MV-4-11 (cell line): ENCODE measurements at regions not wholly inside any gene's neighbourhood (a gene's known extent, or its start where the extent isn't known, plus 50 kb on each side); places are given as distances from the start of the nearest gene placed in this dataset.

Experiments used
- DNase-seq: peaks from one replicate; lab custom pipeline; 2025; lab: John Stamatoyannopoulos, UW

DNA sequence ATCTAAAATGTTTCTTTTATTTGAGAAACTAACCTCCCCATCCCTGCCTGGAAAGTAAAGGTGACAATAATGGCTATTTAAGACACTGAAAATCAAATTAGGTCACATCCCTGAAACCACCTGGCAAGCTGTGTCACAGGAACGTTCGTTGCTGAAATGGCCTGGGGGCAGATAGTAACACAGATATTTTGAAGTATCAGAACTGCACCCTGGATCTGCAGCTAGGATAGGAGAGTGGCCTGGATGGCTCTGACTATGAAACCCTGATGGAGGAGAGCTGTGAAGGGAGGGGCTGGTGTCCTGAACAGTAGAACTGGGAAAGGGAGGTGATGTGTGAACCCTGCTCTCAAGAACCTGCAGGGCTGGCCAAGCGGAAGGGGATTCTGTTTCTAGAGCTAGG lies 648.3 kb upstream of the CFAP20DC start:
- no peak for DNase-seq

DNA sequence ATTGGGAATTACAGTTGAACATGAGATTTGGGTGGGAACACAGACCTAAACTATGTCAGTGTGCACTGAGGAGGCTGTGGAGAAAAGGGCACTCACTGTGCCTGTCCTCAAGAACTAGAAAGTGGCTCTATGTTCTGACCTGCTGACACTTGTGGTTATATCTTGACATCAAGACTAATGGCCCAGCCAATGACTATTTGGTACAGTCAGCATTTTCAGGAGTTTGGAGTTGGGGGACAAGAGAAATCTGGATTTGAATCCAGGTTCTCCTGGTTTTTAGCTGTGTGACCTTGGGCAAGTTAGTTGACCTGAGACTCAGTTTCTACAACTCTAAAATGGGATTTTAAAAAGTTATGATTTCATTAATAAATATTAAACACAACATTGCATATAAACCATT lies 647.0 kb upstream of the CFAP20DC start:
- DNase-seq = no peak

DNA sequence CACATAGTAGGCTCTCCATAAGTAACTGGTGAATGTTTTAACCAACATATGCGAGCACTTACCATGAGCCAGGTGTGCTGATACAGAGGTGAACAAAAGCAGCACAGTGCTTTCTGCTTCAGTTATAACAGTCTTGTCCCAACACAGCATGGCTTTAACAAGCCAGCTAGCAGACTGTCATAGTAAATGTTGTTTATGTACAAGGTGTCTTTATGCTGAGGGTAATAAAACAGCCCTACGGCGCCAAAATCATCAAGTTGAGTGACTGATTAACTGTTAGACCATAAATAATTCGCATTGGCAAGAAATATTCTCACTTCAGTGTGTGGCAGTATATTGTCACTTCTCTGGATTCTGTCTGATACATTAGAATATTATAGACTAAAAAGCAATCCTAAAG lies 646.0 kb upstream of the CFAP20DC start:
- DNase-seq = no peak

DNA sequence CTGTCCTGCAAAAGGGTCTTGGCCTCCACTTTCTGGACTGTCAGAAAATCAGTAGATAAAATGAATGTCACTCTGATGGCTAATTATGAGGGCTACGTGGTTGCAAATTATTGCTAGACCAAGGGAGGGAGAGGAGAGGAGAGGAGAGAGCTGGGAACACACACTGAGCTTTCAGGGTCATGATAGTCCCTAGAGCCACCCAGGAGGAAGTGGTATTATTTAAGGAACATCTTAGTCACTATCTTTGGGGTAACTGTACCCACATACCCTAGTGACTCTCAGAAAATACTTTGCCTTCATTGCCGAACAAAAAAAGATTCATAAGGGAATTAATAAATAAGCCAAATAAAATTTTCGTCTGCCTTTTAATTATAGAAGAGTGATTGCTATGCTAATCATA lies 642.3 kb upstream of the CFAP20DC start:
- peak; percentile 22 for DNase-seq

DNA sequence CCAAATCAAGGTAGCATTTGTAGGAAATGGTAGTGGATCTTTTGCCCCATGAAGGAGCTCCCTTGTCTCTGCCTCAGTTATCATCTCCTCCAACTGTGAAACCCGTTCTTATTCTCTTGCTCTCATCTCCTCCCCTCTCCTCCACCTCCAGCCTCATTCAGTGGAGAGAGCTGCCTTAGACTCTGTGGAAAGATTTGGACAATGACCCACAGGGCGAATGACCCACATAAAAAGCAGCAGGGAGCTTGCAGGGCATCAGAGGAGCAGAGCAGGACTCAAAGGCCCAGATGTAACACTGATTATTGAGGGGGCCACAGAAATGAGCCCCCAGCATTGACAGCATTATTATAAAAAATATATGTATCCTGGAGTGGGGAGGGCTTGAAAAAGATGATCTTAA lies 641.1 kb upstream of the CFAP20DC start:
- DNase-seq = no peak

DNA sequence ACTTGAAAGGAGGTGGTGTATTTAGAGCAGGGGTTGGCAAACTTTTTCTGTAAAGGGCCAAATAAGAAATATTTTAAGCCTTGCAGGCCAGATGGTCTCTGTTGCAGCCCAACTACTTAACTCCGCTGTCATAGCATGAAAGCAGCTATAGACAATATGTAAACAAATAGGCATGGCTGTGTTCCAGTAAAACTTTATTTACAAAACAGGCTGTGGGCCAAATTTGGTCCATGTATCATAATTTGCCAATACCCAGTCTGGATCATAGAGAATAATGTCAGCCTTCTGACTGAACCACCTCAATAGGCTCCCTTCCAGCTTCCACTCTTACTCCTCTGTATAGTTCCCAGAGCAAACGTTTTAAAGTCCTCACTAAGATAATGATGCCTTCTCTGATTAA lies 638.8 kb upstream of the CFAP20DC start:
- DNase-seq = no peak

DNA sequence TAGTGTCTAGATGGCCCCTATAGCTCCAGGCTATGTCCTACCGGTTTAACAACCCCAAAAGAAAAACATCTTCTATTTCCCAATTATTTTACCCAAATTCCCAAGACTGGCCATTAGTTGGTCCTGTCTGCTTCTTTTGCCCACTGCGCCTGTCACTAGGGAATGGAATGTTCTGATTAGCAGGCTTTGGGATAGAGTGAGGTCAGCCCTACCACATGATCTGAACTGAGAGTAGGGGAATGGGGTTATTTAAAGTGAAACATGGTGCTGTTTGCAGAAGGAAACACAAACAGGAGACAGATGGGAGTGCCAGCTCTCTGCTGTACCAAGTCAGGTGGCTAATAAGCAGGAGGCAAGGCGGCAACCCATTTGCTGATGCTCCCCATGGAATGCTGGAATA lies 635.6 kb upstream of the CFAP20DC start:
- no peak for DNase-seq

DNA sequence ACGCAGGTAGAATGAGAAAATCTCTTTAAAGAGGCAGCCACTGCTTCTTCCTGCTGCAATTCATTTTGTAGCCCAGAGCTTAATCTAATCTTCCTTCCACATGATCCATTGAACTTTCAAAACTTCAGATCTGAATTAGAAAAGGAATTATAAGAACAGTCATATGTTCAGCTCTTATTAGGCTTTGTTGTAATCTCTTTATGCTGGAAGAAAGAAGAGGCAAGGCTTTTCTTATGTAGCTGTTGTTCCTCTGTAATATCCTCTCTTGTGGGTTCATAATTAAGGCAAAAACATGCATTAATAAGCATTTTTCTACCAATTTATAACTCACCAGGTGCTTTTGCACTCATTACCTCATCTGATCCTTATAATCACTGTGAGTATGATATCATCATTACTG lies 634.9 kb upstream of the CFAP20DC start:
- DNase-seq = no peak

DNA sequence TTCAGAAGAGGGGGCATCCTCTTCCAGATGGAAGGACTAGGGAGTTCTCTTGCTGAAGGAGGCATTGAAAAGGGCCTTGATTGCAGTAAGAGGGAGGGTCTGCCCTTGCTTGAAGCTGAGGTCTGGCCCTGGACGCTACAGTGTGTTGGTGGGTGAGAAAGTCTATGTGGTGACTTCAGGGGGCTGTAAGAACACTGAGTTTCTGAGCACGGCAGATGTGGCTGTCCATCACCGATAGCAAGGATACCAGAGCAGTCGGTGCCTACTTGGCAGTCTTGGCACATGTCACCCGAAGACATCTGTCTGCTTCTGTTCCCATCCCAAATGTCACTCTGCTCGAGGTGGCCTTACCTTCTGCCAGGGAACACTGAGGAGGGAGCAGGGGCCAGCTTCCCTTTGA lies 631.1 kb upstream of the CFAP20DC start:
- DNase-seq = no peak

DNA sequence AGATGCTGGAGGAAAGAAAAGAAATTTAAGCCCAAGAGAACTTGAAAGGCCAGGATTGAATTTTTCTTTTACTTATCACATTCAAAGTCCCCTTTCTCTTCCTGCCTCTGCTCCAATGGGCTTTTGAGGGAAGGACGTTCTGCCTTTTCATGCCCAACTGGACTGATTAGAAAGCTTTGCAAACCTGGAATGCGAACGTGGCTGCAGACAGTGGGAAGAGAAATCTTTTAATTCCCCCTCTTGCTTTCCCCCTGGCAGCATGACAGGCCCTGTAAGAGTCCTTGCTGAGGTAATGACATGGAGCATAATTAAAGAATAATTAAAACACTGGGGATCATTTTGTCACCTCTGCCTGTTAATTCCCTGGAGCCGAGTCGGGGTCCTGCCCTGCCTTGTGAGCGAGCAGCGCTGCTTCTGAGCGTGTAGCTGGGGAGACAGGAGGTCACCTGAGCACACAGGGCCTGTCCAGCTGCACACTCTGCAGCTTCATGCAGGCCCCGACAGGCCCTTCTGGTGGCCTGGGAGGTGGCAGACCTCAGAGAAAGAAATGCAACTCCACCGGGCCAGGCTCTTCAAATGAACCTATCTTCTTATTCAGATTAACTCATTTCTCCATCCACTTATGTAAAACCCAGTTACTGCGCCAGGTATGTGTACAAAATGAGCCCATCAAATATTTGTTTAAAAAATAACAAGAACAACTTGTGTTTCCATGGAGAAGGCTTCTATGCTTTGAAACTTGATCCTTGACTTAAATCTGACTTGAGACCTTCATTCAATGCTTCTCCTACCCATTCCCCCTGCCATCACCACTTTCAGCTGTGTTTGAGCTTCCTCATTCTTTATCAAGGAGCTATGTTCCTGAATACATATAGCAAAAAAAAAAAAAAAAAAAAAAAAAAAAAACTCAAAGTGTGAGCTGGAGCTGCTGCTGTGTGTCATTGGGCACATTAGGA lies 628.2 kb upstream of the CFAP20DC start:
- no peak for DNase-seq

DNA sequence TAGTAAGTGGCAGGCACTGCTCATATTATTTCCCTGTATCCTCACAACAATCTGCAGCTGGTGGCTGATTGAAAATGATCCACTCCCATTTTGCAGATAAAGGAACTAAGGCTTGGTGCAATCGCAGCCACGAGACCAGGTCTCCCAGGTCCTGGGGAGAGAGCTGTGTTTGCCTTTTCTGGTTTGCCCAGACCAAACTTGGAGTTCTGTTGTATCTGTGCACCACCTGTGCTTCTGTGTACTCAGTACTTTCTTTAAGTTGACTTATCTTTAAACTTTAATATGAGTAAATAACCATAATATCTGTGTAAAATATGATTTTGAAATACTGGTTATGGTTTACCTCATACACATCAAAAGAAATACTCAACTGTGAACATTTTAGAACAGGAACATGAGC lies 625.7 kb upstream of the CFAP20DC start:
- DNase-seq = no peak

DNA sequence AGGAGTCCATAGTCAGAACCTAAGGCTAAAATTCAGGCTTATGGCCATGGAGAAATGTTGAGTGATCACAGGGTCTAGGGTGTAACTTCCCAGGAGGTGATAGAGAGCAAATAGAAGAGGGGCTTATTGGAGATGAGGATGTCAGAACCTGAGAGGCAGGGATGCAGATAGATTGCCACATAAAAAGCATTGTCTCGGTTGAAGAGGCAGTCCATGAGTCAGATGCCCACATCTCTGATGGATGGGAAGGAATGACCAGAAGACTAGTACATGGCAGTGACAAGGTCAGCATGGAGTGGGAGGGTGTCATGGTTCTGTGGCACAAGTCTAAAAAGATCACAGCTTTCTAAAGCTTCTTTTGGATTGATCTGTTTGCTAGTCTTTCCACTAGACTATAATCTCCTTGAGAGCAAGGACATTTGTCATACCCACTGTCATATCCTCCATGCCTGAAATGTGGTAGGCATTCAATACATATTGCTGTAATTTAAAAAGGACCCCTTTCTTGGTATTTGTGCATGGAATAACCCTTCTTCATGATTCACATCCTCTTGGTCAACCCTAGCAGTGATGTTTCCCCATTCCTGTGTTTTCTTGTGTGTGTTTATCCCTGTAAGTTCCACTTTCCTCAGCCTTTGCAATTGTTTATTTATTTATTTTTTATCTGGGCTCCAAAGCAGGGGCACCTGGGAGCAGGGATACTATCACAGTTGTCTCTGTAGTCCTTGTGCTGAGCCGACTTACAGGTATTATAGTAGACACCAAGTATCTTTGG lies 613.4 kb upstream of the CFAP20DC start:
- no peak for DNase-seq

DNA sequence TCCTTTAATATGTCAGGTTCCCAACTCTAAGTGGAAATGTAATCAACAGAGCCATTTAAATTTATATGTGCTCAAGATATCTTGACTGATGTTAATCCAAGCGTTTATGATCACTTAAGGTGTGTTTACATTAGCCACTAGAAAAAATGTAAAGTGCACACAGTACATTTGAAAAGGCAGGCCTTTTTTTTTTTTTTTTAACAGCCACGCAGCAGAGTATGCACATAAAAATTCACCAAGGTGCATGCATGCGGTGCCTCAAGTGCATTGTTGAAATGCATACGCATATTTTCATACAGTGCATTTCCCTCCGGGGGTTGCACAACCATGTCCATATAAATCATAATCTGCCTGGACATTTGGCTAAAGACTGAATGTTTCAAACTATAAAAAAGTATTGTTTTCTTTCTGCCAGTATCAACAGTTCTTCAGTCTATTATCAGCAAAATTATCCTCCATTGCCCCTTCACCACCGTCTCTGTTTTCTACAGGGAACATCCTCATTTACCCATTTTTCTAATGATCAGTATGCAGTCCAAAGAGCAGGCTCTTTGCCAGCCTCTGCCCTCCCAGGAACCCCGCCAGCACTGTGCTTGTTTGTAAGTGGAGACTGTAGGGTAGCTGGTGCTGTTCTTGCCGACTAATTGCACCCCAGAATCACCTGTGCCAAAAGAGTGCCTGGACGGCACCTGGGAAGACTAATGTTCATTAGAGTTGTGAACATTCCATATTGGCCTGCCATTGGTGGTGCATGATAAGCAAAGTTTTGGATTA lies 611.2 kb upstream of the CFAP20DC start:
- DNase-seq = no peak

DNA sequence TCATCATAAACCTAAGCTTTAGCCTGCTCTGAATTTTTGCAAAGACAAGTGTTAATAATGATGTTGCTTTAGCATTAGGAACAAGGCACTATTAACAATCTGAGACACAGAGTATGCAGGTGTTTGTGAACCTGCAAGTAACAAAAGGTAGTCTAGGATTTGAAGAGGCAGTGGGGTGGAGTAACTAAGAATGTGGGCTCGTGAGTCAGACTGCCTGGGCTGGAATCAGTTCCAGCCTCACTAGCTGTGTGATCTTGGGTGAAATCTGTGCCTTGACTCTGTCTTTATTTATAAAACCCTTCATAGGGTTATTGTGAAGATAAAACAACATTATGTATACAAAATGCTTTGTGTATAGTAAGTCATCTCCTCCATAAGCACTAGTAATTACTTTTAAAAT lies 610.6 kb upstream of the CFAP20DC start:
- no peak for DNase-seq

DNA sequence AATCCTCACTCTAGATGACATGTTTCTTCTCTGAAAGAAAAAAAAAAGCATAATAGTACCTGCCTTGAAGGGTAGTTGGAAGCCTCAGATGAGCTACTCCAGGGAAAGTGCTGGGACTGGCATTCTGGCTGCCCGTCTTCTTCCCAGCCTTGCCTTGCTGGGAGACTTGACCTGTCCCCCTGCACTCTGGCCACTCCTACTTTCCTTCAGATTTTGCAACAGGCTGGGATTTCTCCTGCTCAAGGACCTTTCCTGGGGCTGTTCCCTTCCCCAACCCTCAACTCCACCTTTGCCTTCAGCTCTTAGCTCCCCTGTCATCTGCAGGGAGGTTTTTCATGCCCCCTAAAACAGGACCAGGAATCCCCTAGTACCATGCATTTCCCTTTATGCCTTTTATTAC lies 609.9 kb upstream of the CFAP20DC start:
- DNase-seq = no peak

DNA sequence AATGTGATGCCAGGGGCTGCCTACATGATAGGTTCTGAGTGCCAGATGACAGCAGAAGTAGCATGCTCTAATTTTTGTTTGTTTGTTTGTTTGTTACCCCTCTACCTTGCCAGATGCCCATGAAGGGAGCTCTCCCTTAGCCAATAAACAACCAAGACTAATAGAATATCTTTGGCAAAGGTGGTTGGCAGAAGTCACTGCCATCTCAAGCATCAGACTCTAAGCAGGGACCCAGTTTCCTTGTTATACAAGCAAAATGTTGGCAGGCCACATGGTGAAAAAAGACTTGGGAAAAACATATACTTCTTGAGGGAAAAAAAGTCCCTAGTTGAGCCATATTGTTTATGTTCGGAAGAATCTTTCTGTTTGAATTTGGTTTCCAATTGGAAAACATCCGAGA lies 609.0 kb upstream of the CFAP20DC start:
- no peak for DNase-seq

DNA sequence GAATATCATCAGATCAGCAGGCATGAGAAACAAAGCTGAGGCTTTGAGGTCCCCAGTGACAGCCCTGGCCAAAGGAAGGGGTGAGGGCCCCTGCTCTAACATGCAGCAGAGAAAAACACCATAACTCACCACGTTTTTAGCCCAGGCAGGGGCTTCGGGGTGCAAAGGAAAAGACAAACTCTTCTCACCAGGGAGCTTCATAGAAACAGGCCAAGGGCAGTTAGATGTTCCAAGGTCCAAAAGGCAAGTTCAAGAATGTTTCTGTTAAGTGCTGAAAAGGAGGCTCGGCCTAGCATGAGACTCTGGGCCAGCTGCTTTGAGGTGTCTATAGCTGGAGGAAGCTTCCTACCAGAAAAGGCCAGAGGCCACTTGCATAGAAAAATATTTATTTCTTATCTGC lies 608.4 kb upstream of the CFAP20DC start:
- DNase-seq = no peak

DNA sequence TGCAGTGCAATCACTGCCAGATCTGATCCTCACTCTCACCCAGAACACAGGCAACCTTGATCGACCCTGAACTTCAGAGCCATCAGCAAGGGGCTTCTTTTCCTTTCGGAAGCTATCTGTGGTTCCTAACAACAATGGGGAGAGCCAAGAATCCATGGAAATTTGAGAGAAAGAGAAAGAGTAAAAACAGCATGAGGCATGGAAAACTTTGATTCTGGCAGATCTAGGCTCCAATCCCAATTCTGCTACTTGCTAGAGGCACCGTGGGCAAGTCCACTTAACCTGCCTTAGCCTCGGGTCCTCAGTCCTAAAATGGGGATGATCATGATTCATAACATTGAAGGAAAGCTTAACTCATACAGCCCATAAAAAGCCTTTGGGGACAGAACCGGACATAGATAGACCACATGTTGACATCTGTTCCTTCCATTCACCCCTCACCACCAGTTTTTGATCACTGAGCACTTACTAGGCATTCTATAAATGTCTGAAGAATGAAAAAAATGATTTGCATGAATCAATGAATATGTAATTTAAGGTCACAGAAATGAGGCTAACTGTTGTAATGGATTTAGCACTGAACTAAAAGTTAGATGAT lies 605.7 kb upstream of the CFAP20DC start:
- DNase-seq = no peak

DNA sequence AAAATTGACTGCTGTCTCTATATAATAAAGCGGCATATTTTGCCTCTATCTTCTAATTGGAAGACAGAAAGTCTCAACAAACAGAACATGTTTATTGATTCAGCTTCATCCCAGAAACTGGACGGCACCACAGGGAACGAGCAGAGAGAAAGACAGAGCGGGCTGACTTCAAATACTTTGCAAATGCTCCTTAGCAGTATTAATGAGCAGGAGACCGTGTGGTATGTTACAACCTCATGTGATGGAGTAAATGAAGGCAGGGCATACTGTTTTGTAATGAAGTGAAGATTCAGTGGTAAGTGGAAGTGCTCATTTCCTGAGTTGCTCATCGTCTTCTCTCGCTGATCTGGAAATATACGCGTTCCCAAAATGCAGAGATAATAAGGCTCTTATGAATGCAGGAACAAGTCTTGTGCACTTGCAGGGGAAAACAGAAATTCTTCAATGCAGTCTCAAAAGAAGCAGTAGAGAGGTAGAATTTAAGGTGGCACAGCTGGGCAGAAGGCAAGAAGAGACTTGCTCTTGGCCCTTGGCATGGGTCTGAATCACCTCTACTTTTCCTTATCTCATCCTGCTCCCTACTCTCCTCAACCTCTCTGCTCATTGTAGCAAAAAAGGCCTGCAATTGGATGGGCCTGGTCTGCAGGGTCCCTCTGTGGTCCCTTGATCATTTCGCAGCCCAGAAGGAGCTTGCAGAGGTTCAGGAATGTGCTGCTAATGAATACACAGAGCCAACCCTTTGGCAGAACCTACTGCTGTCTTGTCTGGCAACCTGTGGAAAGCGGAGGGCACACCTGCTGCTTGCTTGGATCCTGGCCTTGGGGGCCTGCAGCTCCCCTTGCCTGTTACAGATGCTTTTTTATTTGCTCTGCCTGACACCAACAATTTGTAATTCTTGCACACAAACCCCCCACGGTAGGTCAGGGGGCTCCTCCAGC lies 604.9 kb upstream of the CFAP20DC start:
- no peak for DNase-seq

DNA sequence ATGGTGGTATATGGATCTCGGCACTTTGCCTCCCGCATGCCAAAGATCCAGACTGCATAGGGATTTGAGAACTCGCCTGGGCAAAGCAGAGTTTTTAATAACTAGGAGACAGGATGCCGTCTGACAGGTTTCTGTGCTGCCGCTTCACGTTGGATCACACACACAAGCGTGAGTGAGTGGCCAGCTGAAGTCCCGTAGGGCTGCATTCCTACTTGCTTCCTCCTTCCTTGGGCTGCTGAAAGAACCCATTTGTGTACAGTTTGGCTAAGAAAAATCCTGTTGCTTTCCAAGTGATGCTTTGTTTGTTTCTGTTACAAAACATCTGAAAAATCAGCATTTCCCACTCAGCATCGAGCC lies 604.3 kb upstream of the CFAP20DC start:
- DNase-seq = no peak
